H1 (cell line): ENCODE measurements at regions not wholly inside any gene's neighbourhood (a gene's known extent, or its start where the extent isn't known, plus 50 kb on each side); places are given as distances from the start of the nearest gene placed in this dataset.

Experiments used
- ASH2L ChIP-seq: fragments of 200-600, 300-600 bp; sonication (generic); IDR thresholded peaks from one replicate; pipeline ENCODE4 v1.7.1; 2017; ENCODE audit warnings: low read length
- BRCA1 ChIP-seq: IDR thresholded peaks from 2 replicates; pipeline ENCODE4 v1.6.1; 2012; ENCODE audit warnings: low read depth, low read length, improper control_type of control experiment
- EP300 ChIP-seq, 2 experiments: IDR thresholded peaks; 1 replicate in 1 of 2; 2 replicates in 1 of 2; pipeline ENCODE4 v1.6.1; 2011 to 2012; ENCODE audit warnings: low read depth in 2 of 2, low read length in 2 of 2, mild to moderate bottlenecking in 2 of 2, borderline replicate concordance in 1 of 2, inconsistent platforms in 1 of 2, moderate library complexity in 1 of 2
- KDM4A ChIP-seq: IDR thresholded peaks from one replicate; pipeline ENCODE4 v1.7.1; 2012; ENCODE audit warnings: low read depth, mild to moderate bottlenecking, moderate library complexity, low read length, inconsistent platforms; ENCODE audit not compliant: severe bottlenecking
- POU5F1 ChIP-seq: IDR thresholded peaks from 2 replicates; pipeline ENCODE4 v1.6.1; 2011; ENCODE audit warnings: low read depth, mild to moderate bottlenecking, low read length, moderate library complexity
- RAD21 ChIP-seq, 2 experiments: IDR thresholded peaks in 1 of 2; conservative IDR thresholded peaks in 1 of 2; 2 replicates each; pipeline ENCODE4 v1.6.1; 2011; ENCODE audit warnings: low read depth in 2 of 2, low read length in 2 of 2, improper control_type of control experiment in 1 of 2, inconsistent platforms in 1 of 2, mild to moderate bottlenecking in 1 of 2, moderate library complexity in 1 of 2
- RNF2 ChIP-seq: fragments of 200-900, 300-1000 bp; sonication (generic); IDR thresholded peaks from 2 replicates; pipeline ENCODE4 v1.7.1; 2016; ENCODE audit warnings: borderline replicate concordance, low read depth, mild to moderate bottlenecking, antibody characterized with exemption, low read length; ENCODE audit not compliant: poor library complexity, severe bottlenecking; ENCODE audit errors: missing control alignments
- SUZ12 ChIP-seq: fragments of 200-600 bp; sonication (generic); IDR thresholded peaks from 2 replicates; pipeline ENCODE4 v1.6.1; 2012; ENCODE audit warnings: mild to moderate bottlenecking, inconsistent platforms, low read length, moderate library complexity, mixed read lengths
- TF ChIP-seq, protein P1 (sequence below): fragments of 300-600 bp; sonication (generic); IDR thresholded peaks from 2 replicates; pipeline ENCODE4 v1.7.1; 2012; ENCODE audit warnings: low read length, moderate library complexity, mild to moderate bottlenecking, inconsistent platforms; ENCODE audit not compliant: insufficient replicate concordance

DNA sequence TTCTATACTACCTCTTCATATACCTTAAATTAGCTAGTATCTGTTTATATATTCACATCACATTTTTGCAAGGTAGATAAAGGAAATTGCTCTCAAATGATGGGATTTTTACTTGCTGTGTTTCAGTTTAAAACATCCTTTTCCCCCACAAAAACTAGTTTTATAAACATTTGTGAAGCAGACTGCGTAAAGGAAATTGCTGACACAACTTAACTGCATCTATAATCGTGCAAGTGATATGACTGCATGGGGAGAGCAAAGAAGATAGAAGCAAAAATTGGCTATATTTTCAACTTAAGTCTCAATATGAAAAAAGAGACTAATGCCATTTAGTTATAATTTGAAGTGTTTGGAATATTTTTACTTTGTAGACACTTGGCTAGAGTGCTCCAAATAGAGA is 385.2 kb downstream of the C4orf33 start (continued):
- TF ChIP-seq KDM4A (no peak), RAD21 (IDR thresholded peaks at IDR 0.05 in 1 of 2, conservative IDR thresholded peaks at IDR 0.05 in 1 of 2; ENCODE audit: low read depth in 2 of 2, low read length in 2 of 2) (no peak), POU5F1 (no peak), SUZ12 (no peak), ASH2L (no peak), BRCA1 (no peak), EP300 (IDR thresholded peaks at IDR 0.05; ENCODE audit: borderline replicate concordance in 1 of 2, low read depth in 2 of 2, low read length in 2 of 2) (no peak), RNF2 (no peak)
- TF ChIP-seq, protein P1, sequence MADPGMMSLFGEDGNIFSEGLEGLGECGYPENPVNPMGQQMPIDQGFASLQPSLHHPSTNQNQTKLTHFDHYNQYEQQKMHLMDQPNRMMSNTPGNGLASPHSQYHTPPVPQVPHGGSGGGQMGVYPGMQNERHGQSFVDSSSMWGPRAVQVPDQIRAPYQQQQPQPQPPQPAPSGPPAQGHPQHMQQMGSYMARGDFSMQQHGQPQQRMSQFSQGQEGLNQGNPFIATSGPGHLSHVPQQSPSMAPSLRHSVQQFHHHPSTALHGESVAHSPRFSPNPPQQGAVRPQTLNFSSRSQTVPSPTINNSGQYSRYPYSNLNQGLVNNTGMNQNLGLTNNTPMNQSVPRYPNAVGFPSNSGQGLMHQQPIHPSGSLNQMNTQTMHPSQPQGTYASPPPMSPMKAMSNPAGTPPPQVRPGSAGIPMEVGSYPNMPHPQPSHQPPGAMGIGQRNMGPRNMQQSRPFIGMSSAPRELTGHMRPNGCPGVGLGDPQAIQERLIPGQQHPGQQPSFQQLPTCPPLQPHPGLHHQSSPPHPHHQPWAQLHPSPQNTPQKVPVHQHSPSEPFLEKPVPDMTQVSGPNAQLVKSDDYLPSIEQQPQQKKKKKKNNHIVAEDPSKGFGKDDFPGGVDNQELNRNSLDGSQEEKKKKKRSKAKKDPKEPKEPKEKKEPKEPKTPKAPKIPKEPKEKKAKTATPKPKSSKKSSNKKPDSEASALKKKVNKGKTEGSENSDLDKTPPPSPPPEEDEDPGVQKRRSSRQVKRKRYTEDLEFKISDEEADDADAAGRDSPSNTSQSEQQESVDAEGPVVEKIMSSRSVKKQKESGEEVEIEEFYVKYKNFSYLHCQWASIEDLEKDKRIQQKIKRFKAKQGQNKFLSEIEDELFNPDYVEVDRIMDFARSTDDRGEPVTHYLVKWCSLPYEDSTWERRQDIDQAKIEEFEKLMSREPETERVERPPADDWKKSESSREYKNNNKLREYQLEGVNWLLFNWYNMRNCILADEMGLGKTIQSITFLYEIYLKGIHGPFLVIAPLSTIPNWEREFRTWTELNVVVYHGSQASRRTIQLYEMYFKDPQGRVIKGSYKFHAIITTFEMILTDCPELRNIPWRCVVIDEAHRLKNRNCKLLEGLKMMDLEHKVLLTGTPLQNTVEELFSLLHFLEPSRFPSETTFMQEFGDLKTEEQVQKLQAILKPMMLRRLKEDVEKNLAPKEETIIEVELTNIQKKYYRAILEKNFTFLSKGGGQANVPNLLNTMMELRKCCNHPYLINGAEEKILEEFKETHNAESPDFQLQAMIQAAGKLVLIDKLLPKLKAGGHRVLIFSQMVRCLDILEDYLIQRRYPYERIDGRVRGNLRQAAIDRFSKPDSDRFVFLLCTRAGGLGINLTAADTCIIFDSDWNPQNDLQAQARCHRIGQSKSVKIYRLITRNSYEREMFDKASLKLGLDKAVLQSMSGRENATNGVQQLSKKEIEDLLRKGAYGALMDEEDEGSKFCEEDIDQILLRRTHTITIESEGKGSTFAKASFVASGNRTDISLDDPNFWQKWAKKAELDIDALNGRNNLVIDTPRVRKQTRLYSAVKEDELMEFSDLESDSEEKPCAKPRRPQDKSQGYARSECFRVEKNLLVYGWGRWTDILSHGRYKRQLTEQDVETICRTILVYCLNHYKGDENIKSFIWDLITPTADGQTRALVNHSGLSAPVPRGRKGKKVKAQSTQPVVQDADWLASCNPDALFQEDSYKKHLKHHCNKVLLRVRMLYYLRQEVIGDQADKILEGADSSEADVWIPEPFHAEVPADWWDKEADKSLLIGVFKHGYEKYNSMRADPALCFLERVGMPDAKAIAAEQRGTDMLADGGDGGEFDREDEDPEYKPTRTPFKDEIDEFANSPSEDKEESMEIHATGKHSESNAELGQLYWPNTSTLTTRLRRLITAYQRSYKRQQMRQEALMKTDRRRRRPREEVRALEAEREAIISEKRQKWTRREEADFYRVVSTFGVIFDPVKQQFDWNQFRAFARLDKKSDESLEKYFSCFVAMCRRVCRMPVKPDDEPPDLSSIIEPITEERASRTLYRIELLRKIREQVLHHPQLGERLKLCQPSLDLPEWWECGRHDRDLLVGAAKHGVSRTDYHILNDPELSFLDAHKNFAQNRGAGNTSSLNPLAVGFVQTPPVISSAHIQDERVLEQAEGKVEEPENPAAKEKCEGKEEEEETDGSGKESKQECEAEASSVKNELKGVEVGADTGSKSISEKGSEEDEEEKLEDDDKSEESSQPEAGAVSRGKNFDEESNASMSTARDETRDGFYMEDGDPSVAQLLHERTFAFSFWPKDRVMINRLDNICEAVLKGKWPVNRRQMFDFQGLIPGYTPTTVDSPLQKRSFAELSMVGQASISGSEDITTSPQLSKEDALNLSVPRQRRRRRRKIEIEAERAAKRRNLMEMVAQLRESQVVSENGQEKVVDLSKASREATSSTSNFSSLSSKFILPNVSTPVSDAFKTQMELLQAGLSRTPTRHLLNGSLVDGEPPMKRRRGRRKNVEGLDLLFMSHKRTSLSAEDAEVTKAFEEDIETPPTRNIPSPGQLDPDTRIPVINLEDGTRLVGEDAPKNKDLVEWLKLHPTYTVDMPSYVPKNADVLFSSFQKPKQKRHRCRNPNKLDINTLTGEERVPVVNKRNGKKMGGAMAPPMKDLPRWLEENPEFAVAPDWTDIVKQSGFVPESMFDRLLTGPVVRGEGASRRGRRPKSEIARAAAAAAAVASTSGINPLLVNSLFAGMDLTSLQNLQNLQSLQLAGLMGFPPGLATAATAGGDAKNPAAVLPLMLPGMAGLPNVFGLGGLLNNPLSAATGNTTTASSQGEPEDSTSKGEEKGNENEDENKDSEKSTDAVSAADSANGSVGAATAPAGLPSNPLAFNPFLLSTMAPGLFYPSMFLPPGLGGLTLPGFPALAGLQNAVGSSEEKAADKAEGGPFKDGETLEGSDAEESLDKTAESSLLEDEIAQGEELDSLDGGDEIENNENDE, result no peak
